GM12891 (cell line): ENCODE measurements at regions not wholly inside any gene's neighbourhood (a gene's known extent, or its start where the extent isn't known, plus 50 kb on each side); places are given as distances from the start of the nearest gene placed in this dataset.

Experiments
- DNase-seq: peaks from one replicate; pipeline ENCODE4 v3.0.0; 2011; ENCODE audit warnings: low spot score; ENCODE audit not compliant: insufficient read length
- FAIRE-seq: peaks from 2 replicates; lab custom pipeline; 2011; peaks lifted over from hg19 to GRCh38; lab: Jason Lieb, UNC
- PAX5 ChIP-seq: IDR thresholded peaks from 2 replicates; pipeline ENCODE4 v1.6.1; 2011; ENCODE audit warnings: low read length, moderate library complexity, mild to moderate bottlenecking; ENCODE audit not compliant: insufficient read depth, severe bottlenecking
- POLR2A ChIP-seq: IDR thresholded peaks from 2 replicates; pipeline ENCODE4 v1.6.1; 2011; ENCODE audit warnings: low read depth, low read length, control low read depth
- POLR2AphosphoS5 ChIP-seq: IDR thresholded peaks from 2 replicates; pipeline ENCODE4 v1.6.1; 2011; ENCODE audit warnings: low read depth, low read length, control low read depth
- POU2F2 ChIP-seq: IDR thresholded peaks from 2 replicates; pipeline ENCODE4 v1.6.1; 2011; ENCODE audit warnings: low read depth, mild to moderate bottlenecking, control low read depth, low read length, moderate library complexity
- SPI1 ChIP-seq: IDR thresholded peaks from 2 replicates; pipeline ENCODE4 v1.6.1; 2011; ENCODE audit warnings: low read depth, low read length, control low read depth
- TAF1 ChIP-seq: IDR thresholded peaks from 2 replicates; pipeline ENCODE4 v1.6.1; 2011; ENCODE audit warnings: low read depth, low read length, control low read depth

DNA sequence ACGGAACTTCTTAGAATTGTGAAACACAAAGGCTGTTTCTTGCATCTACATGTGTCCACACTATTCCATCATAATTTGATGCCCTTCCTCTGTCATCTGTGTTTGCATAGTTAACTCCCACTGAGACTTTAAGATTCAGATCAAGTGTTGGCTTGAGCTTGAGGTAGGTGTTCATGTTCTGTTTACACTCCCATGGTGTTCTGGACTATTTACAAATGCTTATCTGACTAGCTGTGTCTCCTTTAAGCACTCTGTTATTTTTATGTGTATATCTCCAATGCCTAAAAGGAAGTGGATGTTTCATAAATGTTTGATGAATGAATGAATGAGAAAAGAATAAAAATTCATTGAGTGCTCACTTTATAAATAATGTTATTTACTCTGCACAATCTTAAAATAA, 622.7 kb downstream of the RAB28 start:
- no peak for TF ChIP-seq POU2F2
- no peak for TF ChIP-seq POLR2A
- TF ChIP-seq PAX5 = no peak
- TF ChIP-seq SPI1 = no peak
- TF ChIP-seq TAF1 = no peak
- no peak for TF ChIP-seq POLR2AphosphoS5
- no peak for FAIRE-seq
- DNase-seq = no peak

DNA sequence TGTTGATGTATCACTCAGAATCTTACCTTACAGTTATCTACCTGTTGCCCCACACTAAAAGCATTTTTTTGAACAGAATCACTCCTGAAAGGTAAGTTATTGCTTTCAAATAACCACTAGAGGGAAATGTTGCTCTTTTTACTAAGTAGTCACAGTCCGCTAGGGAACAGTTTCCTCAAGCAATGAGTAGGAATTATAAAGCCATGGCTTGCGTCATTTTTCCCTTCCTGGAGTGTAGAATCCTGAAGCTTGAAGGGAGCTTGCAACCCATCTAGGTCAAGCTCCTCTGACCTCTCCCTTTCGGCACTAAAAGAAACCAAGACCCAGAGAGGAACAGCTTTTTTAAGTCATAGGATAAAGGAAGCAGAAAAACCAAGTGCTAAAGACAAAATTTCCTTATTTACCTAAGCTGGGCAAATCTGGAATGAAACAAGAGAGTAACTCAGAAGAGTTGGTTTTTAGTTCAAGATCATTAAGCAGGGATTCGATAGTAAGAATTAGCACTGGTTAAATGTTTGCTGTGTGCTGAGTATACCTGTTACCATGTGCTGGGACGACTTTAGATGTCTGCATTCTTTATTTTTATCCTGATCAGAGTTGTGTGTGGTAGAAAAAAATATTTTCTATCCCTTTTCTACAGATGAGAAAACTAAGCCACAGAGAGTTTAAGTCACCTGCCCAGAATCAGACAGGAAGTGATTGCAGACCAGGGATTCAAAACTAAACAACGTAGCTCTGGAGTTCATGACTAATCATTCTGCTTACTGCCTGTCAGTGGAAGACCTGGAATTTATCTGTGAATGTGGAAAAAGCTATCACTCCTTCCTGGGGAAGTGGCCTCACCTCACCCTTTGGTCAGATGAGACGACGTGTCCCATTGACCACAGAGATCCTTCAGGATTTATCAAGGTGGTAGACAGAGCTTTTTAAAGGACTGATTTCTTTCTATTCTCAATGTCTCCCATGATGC, 631.5 kb downstream of the RAB28 start:
- FAIRE-seq (no peak), DNase-seq (no peak)
- TF ChIP-seq SPI1 (no peak), POLR2A (no peak), TAF1 (no peak), POLR2AphosphoS5 (no peak), PAX5 (no peak), POU2F2 (no peak)

DNA sequence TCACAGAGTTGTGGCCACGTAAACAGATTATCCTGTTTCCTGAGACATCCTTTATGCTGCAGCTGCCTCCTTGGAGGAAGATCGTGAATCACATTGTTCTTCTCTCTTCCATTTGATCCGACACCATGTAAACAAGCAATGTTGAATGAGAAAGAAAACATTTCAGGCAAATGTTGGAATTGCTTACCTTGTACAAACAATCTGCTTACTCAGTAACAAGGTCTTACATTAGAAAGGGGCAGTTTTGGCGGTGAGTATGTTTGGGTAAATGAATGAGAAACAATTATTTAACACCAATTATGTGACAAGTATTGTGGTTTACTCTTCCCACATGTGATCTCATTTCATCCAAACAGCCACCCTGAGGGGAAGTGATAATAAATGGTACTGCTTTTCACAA, 637.8 kb downstream of the RAB28 start:
- FAIRE-seq (no peak), DNase-seq (no peak)
- TF ChIP-seq POLR2AphosphoS5 = no peak
- TF ChIP-seq POU2F2 = no peak
- TF ChIP-seq SPI1 = no peak
- no peak for TF ChIP-seq PAX5
- no peak for TF ChIP-seq TAF1
- no peak for TF ChIP-seq POLR2A

GRCh38 chr4:12844141-12844540, 640.0 kb downstream of the RAB28 start:
- DNase-seq = no peak
- no peak for FAIRE-seq
- TF ChIP-seq POLR2AphosphoS5 (no peak), TAF1 (no peak), POU2F2 (no peak), POLR2A (no peak), SPI1 (no peak), PAX5 (no peak)

- FAIRE-seq (no peak), DNase-seq (no peak)
- no peak for TF ChIP-seq PAX5
- no peak for TF ChIP-seq TAF1
- no peak for TF ChIP-seq POLR2AphosphoS5
- TF ChIP-seq SPI1 = no peak
- no peak for TF ChIP-seq POU2F2
- TF ChIP-seq POLR2A = no peak
Measured at GRCh38 chr4:12827966-12828365, 656.2 kb downstream of the RAB28 start.

- FAIRE-seq (no peak), DNase-seq (no peak)
- TF ChIP-seq POLR2A (no peak), TAF1 (no peak), POLR2AphosphoS5 (no peak), POU2F2 (no peak), SPI1 (no peak), PAX5 (no peak)
Measured at GRCh38 chr4:12791536-12791935, 692.6 kb downstream of the RAB28 start.

GRCh38 chr4:12787261-12787660, 696.9 kb downstream of the RAB28 start:
- FAIRE-seq = no peak
- TF ChIP-seq SPI1 = no peak
- TF ChIP-seq TAF1 = no peak
- TF ChIP-seq POLR2AphosphoS5 = no peak
- no peak for TF ChIP-seq PAX5
- no peak for TF ChIP-seq POLR2A
- TF ChIP-seq POU2F2 = no peak
- DNase-seq = no peak

- TF ChIP-seq TAF1 (no peak), POU2F2 (no peak), SPI1 (no peak), PAX5 (no peak)
- FAIRE-seq = no peak
- DNase-seq = no peak
Measured at GRCh38 chr4:12778706-12779105, 705.4 kb downstream of the RAB28 start.

- FAIRE-seq (no peak), DNase-seq (no peak)
- TF ChIP-seq POU2F2 (no peak), PAX5 (no peak), POLR2AphosphoS5 (no peak), TAF1 (no peak), POLR2A (no peak), SPI1 (no peak)
Measured at GRCh38 chr4:12778191-12778590, 705.9 kb downstream of the RAB28 start.
